GM10248 (cell line): ENCODE measurements at regions not wholly inside any gene's neighbourhood (a gene's known extent, or its start where the extent isn't known, plus 50 kb on each side); places are given as distances from the start of the nearest gene placed in this dataset.
"Not testable (repeated sequence)": the region's sequence is repeated elsewhere in the genome, so short reads cannot be mapped to it uniquely, and the experiment has no call there.

Experiments used
- CTCF ChIA-PET: fragments of 300-600 bp; sonication (Branson Sonifier 250); formaldehyde crosslinking; extraction: SDS; loops from one replicate; lab custom pipeline; 2021; ENCODE audit warnings: antibody characterized with exemption; lab: Yijun Ruan, JAX
- POLR2A ChIA-PET: fragments of 350-650 bp; sonication (Branson Sonifier 250); formaldehyde crosslinking; extraction: SDS; loops from one replicate; lab custom pipeline; 2020; ENCODE audit warnings: antibody characterized with exemption; lab: Yijun Ruan, JAX
- DNase-seq: peaks from one replicate; pipeline ENCODE4 v3.0.0; 2012; ENCODE audit errors: extremely low spot score
- TF ChIP-seq, protein P1 (sequence below): IDR thresholded peaks from 2 replicates; pipeline ENCODE4 v1.5.1; 2012; ENCODE audit warnings: mild to moderate bottlenecking, low read depth; ENCODE audit errors: extremely low read depth, missing control alignments, control extremely low read depth

DNA sequence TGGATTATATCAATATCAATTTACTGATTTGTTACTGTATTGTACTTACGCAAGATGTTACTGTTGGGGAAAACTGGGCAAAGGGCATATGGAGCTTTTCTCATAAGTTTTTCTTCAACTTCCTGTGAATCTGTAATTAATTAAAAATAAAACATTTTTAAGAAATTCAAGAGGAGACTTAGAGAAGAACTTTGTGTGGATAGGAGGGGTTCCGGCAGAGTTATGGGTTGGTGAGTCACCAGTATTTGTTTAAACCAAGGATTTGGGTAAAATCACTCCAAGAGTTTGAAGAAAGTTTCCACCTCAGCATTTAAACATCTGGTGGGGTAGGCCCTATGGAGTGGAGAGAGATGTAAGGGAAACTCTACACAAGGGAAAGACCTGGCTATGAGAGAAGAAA, 379.6 kb downstream of the TSHZ3 start:
- CTCF ChIA-PET, result interaction anchor here (1.4 kb wide), 1 partner anchor 18 kb away, joined by 3 read pairs; no protein-coding TSS in a partner anchor
- TF ChIP-seq, protein P1, sequence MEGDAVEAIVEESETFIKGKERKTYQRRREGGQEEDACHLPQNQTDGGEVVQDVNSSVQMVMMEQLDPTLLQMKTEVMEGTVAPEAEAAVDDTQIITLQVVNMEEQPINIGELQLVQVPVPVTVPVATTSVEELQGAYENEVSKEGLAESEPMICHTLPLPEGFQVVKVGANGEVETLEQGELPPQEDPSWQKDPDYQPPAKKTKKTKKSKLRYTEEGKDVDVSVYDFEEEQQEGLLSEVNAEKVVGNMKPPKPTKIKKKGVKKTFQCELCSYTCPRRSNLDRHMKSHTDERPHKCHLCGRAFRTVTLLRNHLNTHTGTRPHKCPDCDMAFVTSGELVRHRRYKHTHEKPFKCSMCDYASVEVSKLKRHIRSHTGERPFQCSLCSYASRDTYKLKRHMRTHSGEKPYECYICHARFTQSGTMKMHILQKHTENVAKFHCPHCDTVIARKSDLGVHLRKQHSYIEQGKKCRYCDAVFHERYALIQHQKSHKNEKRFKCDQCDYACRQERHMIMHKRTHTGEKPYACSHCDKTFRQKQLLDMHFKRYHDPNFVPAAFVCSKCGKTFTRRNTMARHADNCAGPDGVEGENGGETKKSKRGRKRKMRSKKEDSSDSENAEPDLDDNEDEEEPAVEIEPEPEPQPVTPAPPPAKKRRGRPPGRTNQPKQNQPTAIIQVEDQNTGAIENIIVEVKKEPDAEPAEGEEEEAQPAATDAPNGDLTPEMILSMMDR, result no peak
- no peak for DNase-seq
- POLR2A ChIA-PET, result no interaction called here

DNA sequence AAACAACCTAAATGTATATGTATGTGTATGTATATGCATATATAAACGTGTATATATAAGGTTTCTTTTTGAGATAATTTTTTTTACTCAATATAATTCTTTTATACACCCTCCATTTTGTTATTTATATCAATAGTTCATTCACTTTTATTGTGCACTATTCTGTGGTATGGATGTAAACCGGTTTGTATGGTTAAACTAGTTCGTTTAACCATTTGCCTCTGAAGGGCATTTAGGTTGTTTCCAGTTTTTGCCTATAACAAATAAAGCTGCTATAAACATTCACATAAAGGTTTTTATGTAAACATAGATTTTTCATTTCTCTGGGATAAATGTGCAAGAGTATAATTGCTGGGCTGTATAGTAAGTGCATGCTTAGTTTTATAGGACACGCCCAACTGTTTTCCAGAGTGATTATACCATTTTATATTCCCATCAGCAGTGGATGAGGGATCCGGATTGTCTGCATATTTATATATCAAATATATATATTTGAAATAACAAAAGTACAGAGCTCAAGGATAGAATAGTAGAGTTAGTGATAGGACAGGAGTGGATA, 380.3 kb downstream of the TSHZ3 start:
- no peak for DNase-seq
- TF ChIP-seq, protein P1, result no peak
- POLR2A ChIA-PET, result no interaction called here
- CTCF ChIA-PET, result no interaction called here

DNA sequence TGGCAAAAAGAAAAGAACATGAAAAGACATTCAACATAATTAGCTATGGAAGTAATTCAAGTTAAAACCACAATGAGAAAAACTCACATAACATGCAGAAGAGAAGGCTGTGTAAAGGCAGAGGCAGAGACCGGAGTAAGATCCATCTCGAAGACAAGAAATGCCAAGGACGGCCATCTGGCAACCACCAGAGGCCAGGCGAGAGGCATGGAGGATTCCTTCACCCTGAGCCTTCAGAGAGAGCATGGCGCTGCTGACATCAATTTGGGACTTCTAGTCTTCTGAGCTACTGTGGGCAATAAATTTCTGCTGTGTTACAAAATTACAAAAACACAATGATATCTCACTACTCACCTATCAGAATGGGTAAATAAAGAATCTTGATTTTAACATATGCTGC, 381.0 kb downstream of the TSHZ3 start:
- TF ChIP-seq, protein P1, result no peak
- no peak for DNase-seq

DNA sequence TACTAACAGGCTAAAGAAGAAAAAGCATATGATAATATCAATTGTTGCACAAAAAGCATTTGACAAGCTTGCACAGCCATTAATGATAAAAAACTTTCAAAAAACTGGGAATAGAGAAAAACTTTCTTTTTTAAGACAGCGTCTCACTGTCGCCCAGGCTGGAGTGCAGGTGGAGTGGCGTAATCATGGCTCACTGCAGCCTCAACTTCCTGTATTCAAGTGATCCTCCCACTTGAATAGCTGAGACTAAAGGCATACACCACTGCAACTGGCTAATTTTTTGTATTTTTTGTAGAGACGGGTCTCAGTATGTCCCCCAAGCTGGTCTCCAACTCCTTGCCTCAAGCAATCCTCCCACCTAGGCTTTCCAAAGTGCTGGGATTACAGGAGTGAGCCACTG, 382.8 kb downstream of the TSHZ3 start:
- TF ChIP-seq, protein P1, result no peak
- no peak for DNase-seq
- ChIA-PET POLR2A (no interaction called here), CTCF (no interaction called here)

More for the DNA sequence above, 381.0 kb downstream of the TSHZ3 start:
- CTCF ChIA-PET, result no interaction called here
- POLR2A ChIA-PET, result no interaction called here

DNA sequence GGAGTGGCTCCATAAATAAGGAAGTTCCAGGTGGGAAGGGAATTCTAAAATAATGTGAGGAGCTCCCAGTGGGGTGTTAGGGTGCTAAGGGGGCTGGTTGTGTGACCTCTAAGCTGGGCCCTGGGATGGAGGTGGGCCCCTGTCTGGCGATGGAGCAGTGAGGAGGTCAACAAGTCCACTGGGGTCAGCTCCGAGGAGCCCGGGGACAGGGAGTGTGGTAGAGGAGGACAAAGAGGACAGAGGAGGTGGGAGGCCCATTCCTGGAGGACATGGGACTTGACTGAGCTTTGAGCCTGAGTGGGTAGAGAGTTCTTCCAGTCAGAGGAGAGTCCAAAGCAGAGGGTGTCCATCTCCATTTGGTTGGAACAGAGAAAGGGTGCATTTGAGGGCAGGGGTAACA, 390.2 kb downstream of the TSHZ3 start:
- DNase-seq, result no peak
- ChIA-PET POLR2A (no interaction called here), CTCF (interaction anchor here (1.3 kb wide), 1 partner anchor 12 kb away, joined by 4 read pairs; no protein-coding TSS in a partner anchor)
- TF ChIP-seq, protein P1, result no peak

DNA sequence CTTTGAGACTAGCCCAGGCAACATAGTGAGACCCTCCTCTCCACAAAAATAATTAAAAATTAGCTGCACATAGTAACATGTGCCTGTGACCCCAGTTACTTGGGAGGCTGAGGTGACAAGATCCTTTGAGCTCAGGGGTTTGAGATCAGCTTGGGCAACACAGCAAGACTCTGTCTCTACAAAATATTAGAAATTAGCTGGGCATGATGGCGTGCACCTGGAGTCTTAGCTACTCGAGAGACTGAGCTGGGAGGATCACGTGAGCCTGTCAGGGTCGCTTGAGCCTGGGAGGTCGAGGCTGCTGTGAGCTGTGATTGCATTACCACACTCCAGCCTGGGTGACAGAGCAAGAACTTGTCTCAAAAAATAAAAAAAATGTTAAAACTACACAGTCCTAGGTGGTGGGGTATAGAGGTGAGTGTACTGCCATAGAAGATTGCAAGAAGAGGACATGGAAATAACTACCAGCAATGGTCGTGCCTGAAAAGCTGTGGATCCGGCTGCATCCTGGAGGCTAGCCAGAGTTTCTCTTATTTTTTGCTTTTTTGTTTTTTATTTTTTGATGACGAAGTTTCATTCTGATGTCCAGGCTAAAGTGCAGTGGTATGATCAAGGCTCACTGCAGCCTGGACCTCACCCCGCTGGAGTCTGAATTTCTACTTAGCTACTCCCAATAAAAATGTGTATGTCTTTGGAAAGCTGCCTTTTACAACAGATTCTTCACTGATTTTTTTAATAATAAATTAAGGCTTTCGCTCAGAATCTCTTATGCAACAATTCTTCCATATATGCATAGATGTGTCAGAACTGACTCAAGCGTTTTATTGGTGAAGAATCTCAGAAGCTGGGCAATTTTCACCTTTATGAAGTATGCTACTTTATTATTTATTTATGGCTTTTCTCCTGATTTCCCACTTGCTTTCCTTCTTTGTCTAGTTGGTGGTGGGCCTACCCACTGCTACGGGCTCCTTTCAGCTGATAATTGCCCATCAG, 393.8 kb downstream of the TSHZ3 start:
- CTCF ChIA-PET, result interaction anchor here (1.0 to 1.9 kb wide), 2 partner anchors 12 to 15 kb away, joined by 3 to 4 read pairs; no protein-coding TSS in a partner anchor
- no peak for DNase-seq
- TF ChIP-seq, protein P1, result no peak
- POLR2A ChIA-PET, result no interaction called here

DNA sequence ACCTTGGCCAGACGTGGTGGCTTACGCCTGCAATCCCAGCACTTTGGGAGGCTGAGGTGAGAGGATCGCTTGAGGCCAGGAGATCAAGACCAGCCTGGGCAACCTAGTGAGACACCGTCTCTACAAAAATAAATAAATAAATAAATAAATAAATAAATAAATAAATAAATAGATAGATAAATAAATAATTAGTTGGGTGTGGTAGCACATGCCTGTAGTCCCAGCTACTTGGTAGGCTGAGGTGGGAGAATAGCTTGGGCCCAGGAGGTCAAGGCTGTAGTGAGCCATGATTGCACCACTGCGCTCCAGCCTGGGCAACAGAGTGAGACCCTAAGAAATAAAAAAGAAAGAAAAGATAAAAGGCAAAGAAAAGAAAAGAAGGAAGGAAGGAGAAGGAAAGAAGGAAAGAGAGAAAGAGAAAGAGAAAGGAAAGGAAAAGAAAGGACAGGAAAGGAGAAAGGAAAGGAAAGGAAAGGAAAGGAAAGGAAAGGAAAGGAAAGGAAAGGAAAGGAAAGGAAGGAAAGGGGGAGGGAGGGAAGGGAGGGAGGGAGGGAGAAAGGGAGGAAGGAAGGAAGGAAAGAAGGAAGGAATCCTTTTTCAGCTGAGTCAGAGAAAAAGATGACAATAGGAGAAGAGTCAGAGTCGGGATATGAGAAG, 404.8 kb downstream of the TSHZ3 start:
- DNase-seq, CTCF ChIA-PET, POLR2A ChIA-PET: not testable (repeated sequence)
